HepG2 (cell line): ENCODE measurements at regions not wholly inside any gene's neighbourhood (a gene's known extent, or its start where the extent isn't known, plus 50 kb on each side); places are given as distances from the start of the nearest gene placed in this dataset.

ENCODE experiments used
- ATAC-seq: fragments of 200-7000 bp; cut with Tn5 transposase; 3 replicates; pipeline ENCODE4 v1.9.1; 2020; ENCODE audit warnings: mild to moderate bottlenecking, moderate library complexity
- BruUV-seq: library from RNA; stranded (reverse); fragments of 400-500 nt; replicated peaks from 2 replicates; lab custom pipeline; 2021; lab: Mats Ljungman, UMichigan
- CTCF ChIA-PET: fragments of 300-600 bp; formaldehyde crosslinking; extraction: SDS; loops from one replicate; lab custom pipeline; 2021; ENCODE audit warnings: low total read pairs, inconsistent platforms, low intra/inter-chr PET ratio; lab: Yijun Ruan, JAX
- POLR2A ChIA-PET: fragments of 350-600 bp; sonication (Branson Sonifier 250); formaldehyde crosslinking; loops from one replicate; lab custom pipeline; 2020; ENCODE audit warnings: antibody characterized with exemption, inconsistent platforms; lab: Yijun Ruan, JAX
- DNase-seq: peaks from one replicate; pipeline ENCODE4 v3.0.0-alpha.2; 2015; ENCODE audit warnings: low spot score
- FAIRE-seq: peaks from 3 replicates; lab custom pipeline; 2011; peaks lifted over from hg19 to GRCh38; lab: Jason Lieb, UNC
- H2AFZ ChIP-seq: one replicate; pipeline ENCODE4 v1.6.1; 2011; ENCODE audit warnings: low read length, inconsistent platforms
- H3K27ac ChIP-seq: fragments of 300-600 bp; 3 replicates; pipeline ENCODE4 v1.8.0; 2011; ENCODE audit warnings: mixed run types, mild to moderate bottlenecking, mixed read lengths, low read length, inconsistent platforms; ENCODE audit not compliant: insufficient read depth; ENCODE audit errors: extremely low read length
- H3K27me3 ChIP-seq, 2 experiments: fragments of 200-600 bp in 1 of 2; 2 replicates in 1 of 2; 3 replicates in 1 of 2; pipeline versions ENCODE4 v1.6.0 to v1.8.0; 2011; ENCODE audit warnings: low read length in 2 of 2, mild to moderate bottlenecking in 2 of 2, moderate library complexity in 2 of 2, inconsistent platforms in 1 of 2; ENCODE audit not compliant: insufficient read depth in 2 of 2, control insufficient read depth in 1 of 2
- H3K36me3 ChIP-seq, 2 experiments: fragments of 200-600 bp in 1 of 2; replicated peaks in 1 of 2; 2 replicates in 1 of 2; 3 replicates in 1 of 2; pipeline versions ENCODE4 v1.5.1 to v1.8.0; 2011; ENCODE audit warnings: low read length in 2 of 2, inconsistent platforms in 1 of 2; ENCODE audit not compliant: insufficient read depth in 2 of 2, control insufficient read depth in 1 of 2
- H3K4me1 ChIP-seq: 2 replicates; pipeline ENCODE4 v1.5.1; 2012; ENCODE audit warnings: low read length, inconsistent platforms; ENCODE audit not compliant: insufficient read depth
- H3K4me2 ChIP-seq: 2 replicates; pipeline ENCODE4 v1.6.0; 2011; ENCODE audit warnings: low read depth, low read length, inconsistent platforms
- H3K4me3 ChIP-seq, 3 experiments: fragments of 200-600 bp in 1 of 3; sonication (generic), shearing (Covaris generic) in 1 of 3; replicated peaks in 1 of 3; 2 replicates each; pipeline ENCODE4 v1.5.1; 2011 to 2016; ENCODE audit warnings: low read length in 3 of 3, inconsistent platforms in 2 of 3, low read depth in 2 of 3, mild to moderate bottlenecking in 2 of 3, control low read depth in 1 of 3, mixed read lengths in 1 of 3; ENCODE audit not compliant: insufficient read depth in 1 of 3
- H3K79me2 ChIP-seq: one replicate; pipeline ENCODE4 v1.6.1; 2011; ENCODE audit warnings: low read length, inconsistent platforms; ENCODE audit not compliant: insufficient read depth
- H3K9ac ChIP-seq: 2 replicates; pipeline ENCODE4 v1.6.0; 2011; ENCODE audit warnings: mild to moderate bottlenecking, low read depth, low read length, inconsistent platforms; ENCODE audit not compliant: insufficient read depth
- H3K9me3 ChIP-seq: 2 replicates; pipeline ENCODE4 v1.5.1; 2012; ENCODE audit warnings: mild to moderate bottlenecking, low read length
- H4K20me1 ChIP-seq: 2 replicates; pipeline ENCODE4 v1.6.0; 2011; ENCODE audit warnings: inconsistent platforms, mild to moderate bottlenecking, low read length, moderate library complexity; ENCODE audit not compliant: insufficient read depth
- EP300 ChIP-seq, 3 experiments: sonication (generic) in 1 of 3; formaldehyde crosslinking in 1 of 3; IDR thresholded peaks; 2 replicates each; pipeline versions ENCODE4 v1.5.1 to v1.6.1; 2011 to 2020; ENCODE audit warnings: low read depth in 2 of 3, low read length in 2 of 3, borderline replicate concordance in 1 of 3, improper control_type of control experiment in 1 of 3, mild to moderate bottlenecking in 1 of 3, missing genetic modification reagents in 1 of 3, moderate library complexity in 1 of 3
- NFIC ChIP-seq: IDR thresholded peaks from 2 replicates; pipeline ENCODE4 v1.6.1; 2012; ENCODE audit warnings: mild to moderate bottlenecking, low read length, inconsistent platforms
- SAP130 ChIP-seq: IDR thresholded peaks from 2 replicates; pipeline ENCODE4 v1.6.1; 2016; ENCODE audit warnings: low read depth
- SMARCE1 ChIP-seq: fragments of 450-650 bp; IDR thresholded peaks from 2 replicates; pipeline ENCODE4 v1.6.1; 2017; ENCODE audit warnings: borderline replicate concordance
- TEAD2 ChIP-seq: sonication (generic); formaldehyde crosslinking; IDR thresholded peaks from 2 replicates; pipeline ENCODE4 v1.9.0; 2021; ENCODE audit warnings: missing genetic modification reagents
- ZNF30 ChIP-seq: sonication (generic); formaldehyde crosslinking; IDR thresholded peaks from 2 replicates; pipeline ENCODE4 v1.5.0; 2020; ENCODE audit warnings: mild to moderate bottlenecking, missing genetic modification reagents
- ZNF460 ChIP-seq: sonication (generic); formaldehyde crosslinking; IDR thresholded peaks from 2 replicates; pipeline ENCODE4 v1.5.1; 2020; ENCODE audit warnings: missing genetic modification reagents, mild to moderate bottlenecking, borderline replicate concordance
- ZSCAN22 ChIP-seq: sonication (generic); formaldehyde crosslinking; IDR thresholded peaks from 2 replicates; pipeline ENCODE4 v1.4.0; 2020; ENCODE audit warnings: mild to moderate bottlenecking, missing genetic modification reagents
- WGBS: methylation state at CpG from one replicate; pipeline ENCODE4 v1.1.6; 2017; ENCODE audit warnings: low lambda C conversion rate; 5-methylcytosine and 5-hydroxymethylcytosine counted together
- in situ Hi-C: cut with HindIII; loops from 2 replicates; pipeline ENCODE4 v1.10.0; 2017; ENCODE audit warnings: low pct_unique_long_range_greater_than_20kb; ENCODE audit not compliant: extremely low pct_ligation_motif_present
- intact Hi-C: fragments of 100-400 bp; cut with micrococcal nuclease; formaldehyde crosslinking; loops from one replicate; pipeline ENCODE4 v1.10.0; 2022; ENCODE audit not compliant: unreplicated experiment
- TF ChIP-seq, protein P1 (sequence below): fragments of 450-650 bp; IDR thresholded peaks from 2 replicates; pipeline ENCODE4 v1.6.1; 2017; ENCODE audit warnings: mild to moderate bottlenecking
- TF ChIP-seq, protein P2 (sequence below): sonication (generic); formaldehyde crosslinking; IDR thresholded peaks from 2 replicates; pipeline ENCODE4 v1.4.0; 2020; ENCODE audit warnings: missing genetic modification reagents, borderline replicate concordance
- TF ChIP-seq, protein P3 (sequence below): sonication (generic); formaldehyde crosslinking; IDR thresholded peaks from 2 replicates; pipeline ENCODE4 v1.4.0; 2020; ENCODE audit warnings: missing genetic modification reagents
- TF ChIP-seq, protein P4 (sequence below): sonication (generic); formaldehyde crosslinking; IDR thresholded peaks from 2 replicates; pipeline ENCODE4 v1.4.0; 2020; ENCODE audit warnings: mild to moderate bottlenecking, missing genetic modification reagents

DNA sequence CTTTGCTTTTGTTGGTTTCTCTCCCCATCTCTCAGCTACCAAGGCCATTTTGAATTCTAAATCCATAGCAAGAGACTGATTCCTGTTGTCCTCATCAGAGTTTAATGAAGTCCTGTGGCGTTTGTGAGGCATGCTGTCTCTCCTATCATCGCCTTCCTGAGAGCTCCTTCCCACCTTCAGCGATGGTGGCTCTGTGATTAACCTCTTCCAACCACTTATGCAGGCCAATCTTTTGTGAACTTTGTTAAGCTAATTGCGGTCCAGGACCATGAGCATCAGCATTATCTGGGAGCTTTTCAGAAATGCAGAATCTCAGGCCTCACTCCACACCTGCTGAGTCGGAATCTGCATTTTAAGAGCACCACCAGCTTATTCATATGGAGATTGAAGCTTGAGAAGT is 272.5 kb upstream of the CDYL start (continued):
- TF ChIP-seq NFIC (no peak), TEAD2 (CRISPR knock-in tag) (no peak), ZSCAN22 (CRISPR knock-in tag) (no peak), ZNF460 (CRISPR knock-in tag) (no peak), ZNF30 (CRISPR knock-in tag) (no peak)
- TF ChIP-seq, protein P1, sequence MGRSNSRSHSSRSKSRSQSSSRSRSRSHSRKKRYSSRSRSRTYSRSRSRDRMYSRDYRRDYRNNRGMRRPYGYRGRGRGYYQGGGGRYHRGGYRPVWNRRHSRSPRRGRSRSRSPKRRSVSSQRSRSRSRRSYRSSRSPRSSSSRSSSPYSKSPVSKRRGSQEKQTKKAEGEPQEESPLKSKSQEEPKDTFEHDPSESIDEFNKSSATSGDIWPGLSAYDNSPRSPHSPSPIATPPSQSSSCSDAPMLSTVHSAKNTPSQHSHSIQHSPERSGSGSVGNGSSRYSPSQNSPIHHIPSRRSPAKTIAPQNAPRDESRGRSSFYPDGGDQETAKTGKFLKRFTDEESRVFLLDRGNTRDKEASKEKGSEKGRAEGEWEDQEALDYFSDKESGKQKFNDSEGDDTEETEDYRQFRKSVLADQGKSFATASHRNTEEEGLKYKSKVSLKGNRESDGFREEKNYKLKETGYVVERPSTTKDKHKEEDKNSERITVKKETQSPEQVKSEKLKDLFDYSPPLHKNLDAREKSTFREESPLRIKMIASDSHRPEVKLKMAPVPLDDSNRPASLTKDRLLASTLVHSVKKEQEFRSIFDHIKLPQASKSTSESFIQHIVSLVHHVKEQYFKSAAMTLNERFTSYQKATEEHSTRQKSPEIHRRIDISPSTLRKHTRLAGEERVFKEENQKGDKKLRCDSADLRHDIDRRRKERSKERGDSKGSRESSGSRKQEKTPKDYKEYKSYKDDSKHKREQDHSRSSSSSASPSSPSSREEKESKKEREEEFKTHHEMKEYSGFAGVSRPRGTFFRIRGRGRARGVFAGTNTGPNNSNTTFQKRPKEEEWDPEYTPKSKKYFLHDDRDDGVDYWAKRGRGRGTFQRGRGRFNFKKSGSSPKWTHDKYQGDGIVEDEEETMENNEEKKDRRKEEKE = no peak
- TF ChIP-seq, all 625 proteins: peak for 0

DNA sequence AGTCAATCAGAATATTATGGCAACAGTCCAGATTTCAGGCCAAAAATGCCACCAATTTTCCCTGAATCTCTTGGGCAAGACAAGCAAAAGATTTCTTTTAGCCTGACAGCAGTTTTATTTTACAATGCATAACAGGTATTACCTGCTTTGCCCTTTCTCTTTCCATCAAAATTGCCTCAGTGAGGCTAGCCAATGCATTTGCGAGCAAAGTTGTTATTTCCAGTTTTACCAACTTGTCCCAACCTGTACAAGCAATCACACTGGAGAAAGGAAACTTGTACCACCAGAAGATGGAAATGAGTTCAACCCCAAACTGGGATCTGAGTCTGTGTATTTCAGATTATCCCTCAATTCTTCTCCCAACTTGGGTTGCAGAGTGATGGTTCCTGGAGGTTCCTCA is 279.9 kb upstream of the CDYL start:
- ChIA-PET POLR2A (no interaction called here), CTCF (no interaction called here)
- Histone ChIP-seq H4K20me1 (no peaks in the 10 kb centered on the region), H3K27ac (no peak overlapping the region), H3K4me3 (no peak overlapping the region), H3K9ac (no peak overlapping the region), H3K27me3 (0 out of 5 replicates have a peak, but pooled peaks cover 0 to 5% of the 10 kb centered on the region in 2 experiments), H3K4me2 (no peak overlapping the region), H3K4me1 (no peaks in the 10 kb centered on the region), H3K9me3 (no peaks in the 10 kb centered on the region), H3K36me3 (no peaks in the 10 kb centered on the region), H3K79me2 (no peaks in the 10 kb centered on the region), H2AFZ (no peak overlapping the region)
- no TSS peak for BruUV-seq
- in situ Hi-C loops (no loop called here), intact Hi-C loops (no loop called here)
- FAIRE-seq (no peak), DNase-seq (no peak), ATAC-seq (no peak)
- WGBS = 31% methylated on average over 1 of the region's 1 CpG
- TF ChIP-seq, protein P2, sequence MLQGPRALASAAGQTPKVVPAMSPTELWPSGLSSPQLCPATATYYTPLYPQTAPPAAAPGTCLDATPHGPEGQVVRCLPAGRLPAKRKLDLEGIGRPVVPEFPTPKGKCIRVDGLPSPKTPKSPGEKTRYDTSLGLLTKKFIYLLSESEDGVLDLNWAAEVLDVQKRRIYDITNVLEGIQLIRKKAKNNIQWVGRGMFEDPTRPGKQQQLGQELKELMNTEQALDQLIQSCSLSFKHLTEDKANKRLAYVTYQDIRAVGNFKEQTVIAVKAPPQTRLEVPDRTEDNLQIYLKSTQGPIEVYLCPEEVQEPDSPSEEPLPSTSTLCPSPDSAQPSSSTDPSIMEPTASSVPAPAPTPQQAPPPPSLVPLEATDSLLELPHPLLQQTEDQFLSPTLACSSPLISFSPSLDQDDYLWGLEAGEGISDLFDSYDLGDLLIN (CRISPR knock-in tag) = no peak
- TF ChIP-seq, protein P3, sequence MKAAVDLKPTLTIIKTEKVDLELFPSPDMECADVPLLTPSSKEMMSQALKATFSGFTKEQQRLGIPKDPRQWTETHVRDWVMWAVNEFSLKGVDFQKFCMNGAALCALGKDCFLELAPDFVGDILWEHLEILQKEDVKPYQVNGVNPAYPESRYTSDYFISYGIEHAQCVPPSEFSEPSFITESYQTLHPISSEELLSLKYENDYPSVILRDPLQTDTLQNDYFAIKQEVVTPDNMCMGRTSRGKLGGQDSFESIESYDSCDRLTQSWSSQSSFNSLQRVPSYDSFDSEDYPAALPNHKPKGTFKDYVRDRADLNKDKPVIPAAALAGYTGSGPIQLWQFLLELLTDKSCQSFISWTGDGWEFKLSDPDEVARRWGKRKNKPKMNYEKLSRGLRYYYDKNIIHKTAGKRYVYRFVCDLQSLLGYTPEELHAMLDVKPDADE (CRISPR knock-in tag) = no peak
- TF ChIP-seq, protein P4, sequence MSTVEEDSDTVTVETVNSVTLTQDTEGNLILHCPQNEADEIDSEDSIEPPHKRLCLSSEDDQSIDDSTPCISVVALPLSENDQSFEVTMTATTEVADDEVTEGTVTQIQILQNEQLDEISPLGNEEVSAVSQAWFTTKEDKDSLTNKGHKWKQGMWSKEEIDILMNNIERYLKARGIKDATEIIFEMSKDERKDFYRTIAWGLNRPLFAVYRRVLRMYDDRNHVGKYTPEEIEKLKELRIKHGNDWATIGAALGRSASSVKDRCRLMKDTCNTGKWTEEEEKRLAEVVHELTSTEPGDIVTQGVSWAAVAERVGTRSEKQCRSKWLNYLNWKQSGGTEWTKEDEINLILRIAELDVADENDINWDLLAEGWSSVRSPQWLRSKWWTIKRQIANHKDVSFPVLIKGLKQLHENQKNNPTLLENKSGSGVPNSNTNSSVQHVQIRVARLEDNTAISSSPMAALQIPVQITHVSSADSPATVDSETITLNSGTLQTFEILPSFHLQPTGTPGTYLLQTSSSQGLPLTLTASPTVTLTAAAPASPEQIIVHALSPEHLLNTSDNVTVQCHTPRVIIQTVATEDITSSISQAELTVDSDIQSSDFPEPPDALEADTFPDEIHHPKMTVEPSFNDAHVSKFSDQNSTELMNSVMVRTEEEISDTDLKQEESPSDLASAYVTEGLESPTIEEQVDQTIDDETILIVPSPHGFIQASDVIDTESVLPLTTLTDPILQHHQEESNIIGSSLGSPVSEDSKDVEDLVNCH = no peak
- no peak for TF ChIP-seq SMARCE1
- TF ChIP-seq SAP130 = no peak
- TF ChIP-seq EP300 (IDR thresholded peaks at IDR 0.05; ENCODE audit: low read depth in 2 of 2, low read length in 2 of 2) = no peak
- no peak for TF ChIP-seq EP300 (CRISPR knock-in tag; IDR thresholded peaks at IDR 0.05; ENCODE audit: borderline replicate concordance)
